Stimulated activated CD8-positive, alpha-beta memory T cell treated with anti-CD3 and anti-CD28 coated beads, Interleukin-4, amount 100 ng/mL, for 48 hours (primary cell): ENCODE measurements at regions not wholly inside any gene's neighbourhood (a gene's known extent, or its start where the extent isn't known, plus 50 kb on each side); places are given as distances from the start of the nearest gene placed in this dataset.
"Not testable (repeated sequence)": the region's sequence is repeated elsewhere in the genome, so short reads cannot be mapped to it uniquely, and the experiment has no call there.

Experiments
- DNase-seq: peaks from one replicate; pipeline ENCODE4 v3.0.0-alpha.2; 2020

- DNase-seq = no peak
Measured at GRCh38 chr4:123501733-123502132, 105.1 kb downstream of the SPRY1 start.

- no peak for DNase-seq
Measured at GRCh38 chr4:123503698-123504363, 107.2 kb downstream of the SPRY1 start.

GRCh38 chr4:123505095-123506010, 108.8 kb downstream of the SPRY1 start:
- DNase-seq = peak; percentile 51

- no peak for DNase-seq
Measured at GRCh38 chr4:123506011-123506695, 109.6 kb downstream of the SPRY1 start.

GRCh38 chr4:123507376-123507775, 110.8 kb downstream of the SPRY1 start:
- no peak for DNase-seq

- DNase-seq = no peak
Measured at GRCh38 chr4:123510221-123510620, 113.6 kb downstream of the SPRY1 start.

- no peak for DNase-seq
Measured at GRCh38 chr4:123510659-123511058, 114.1 kb downstream of the SPRY1 start.

GRCh38 chr4:123516576-123516975, 120.0 kb downstream of the SPRY1 start:
- DNase-seq = no peak

GRCh38 chr4:123517176-123517575, 120.6 kb downstream of the SPRY1 start:
- DNase-seq = no peak

- DNase-seq = no peak
Measured at GRCh38 chr4:123517971-123518370, 121.4 kb downstream of the SPRY1 start.

- no peak for DNase-seq
Measured at GRCh38 chr4:123520325-123520724, 123.7 kb downstream of the SPRY1 start.

GRCh38 chr4:123522081-123522480, 125.5 kb downstream of the SPRY1 start:
- DNase-seq = no peak

GRCh38 chr4:123522646-123523045, 126.1 kb downstream of the SPRY1 start:
- no peak for DNase-seq

GRCh38 chr4:123524958-123525628, 128.5 kb downstream of the SPRY1 start:
- DNase-seq = no peak

GRCh38 chr4:123526511-123526910, 129.9 kb downstream of the SPRY1 start:
- DNase-seq = peak; percentile 40

GRCh38 chr4:123528501-123529277, 132.1 kb downstream of the SPRY1 start:
- no peak for DNase-seq

GRCh38 chr4:123529278-123529568, 132.6 kb downstream of the SPRY1 start:
- DNase-seq = no peak

GRCh38 chr4:123530357-123530756, 133.8 kb downstream of the SPRY1 start:
- DNase-seq = no peak

GRCh38 chr4:123535037-123535748, 138.6 kb downstream of the SPRY1 start:
- no peak for DNase-seq

GRCh38 chr4:123536225-123536624, 139.6 kb downstream of the SPRY1 start:
- no peak for DNase-seq

GRCh38 chr4:123537906-123538402, 141.4 kb downstream of the SPRY1 start:
- not testable (repeated sequence) for DNase-seq
